Body of pancreas (tissue), 4 donors: ENCODE measurements at regions not wholly inside any gene's neighbourhood (a gene's known extent, or its start where the extent isn't known, plus 50 kb on each side); places are given as distances from the start of the nearest gene placed in this dataset.

ENCODE experiments used
- CTCF ChIP-seq, 7 experiments: fragments of 450-650 bp in 4 of 7; fragments of 200-600 bp in 3 of 7; sonication (generic) in 3 of 7; IDR thresholded peaks; one replicate each; pipeline ENCODE4 v1.5.1; 2016 to 2019; ENCODE audit warnings: antibody characterized with exemption in 7 of 7
- POLR2A ChIP-seq, 3 donors: fragments of 450-650 bp; IDR thresholded peaks; one replicate each; pipeline ENCODE4 v1.6.1; 2016; ENCODE audit warnings: antibody characterized with exemption in 3 of 3, mild to moderate bottlenecking in 2 of 3

- no peak for TF ChIP-seq POLR2A (IDR thresholded peaks at IDR 0.05)
- TF ChIP-seq CTCF (IDR thresholded peaks at IDR 0.05), result no peak
Observed at GRCh38 chr16:86414991-86415740, 95.2 kb upstream of the FOXF1 start.
